C4-2B (cell line): ENCODE measurements at regions not wholly inside any gene's neighbourhood (a gene's known extent, or its start where the extent isn't known, plus 50 kb on each side); places are given as distances from the start of the nearest gene placed in this dataset.

Experiments used
- ZFX ChIP-seq: fragments of 450-650 bp; IDR thresholded peaks from 2 replicates; pipeline ENCODE4 v1.6.1; 2017
- TF ChIP-seq, protein P1 (sequence below): fragments of 450-650 bp; conservative IDR thresholded peaks from 2 replicates; pipeline ENCODE4 v1.5.1; 2017; ENCODE audit warnings: mild to moderate bottlenecking

DNA sequence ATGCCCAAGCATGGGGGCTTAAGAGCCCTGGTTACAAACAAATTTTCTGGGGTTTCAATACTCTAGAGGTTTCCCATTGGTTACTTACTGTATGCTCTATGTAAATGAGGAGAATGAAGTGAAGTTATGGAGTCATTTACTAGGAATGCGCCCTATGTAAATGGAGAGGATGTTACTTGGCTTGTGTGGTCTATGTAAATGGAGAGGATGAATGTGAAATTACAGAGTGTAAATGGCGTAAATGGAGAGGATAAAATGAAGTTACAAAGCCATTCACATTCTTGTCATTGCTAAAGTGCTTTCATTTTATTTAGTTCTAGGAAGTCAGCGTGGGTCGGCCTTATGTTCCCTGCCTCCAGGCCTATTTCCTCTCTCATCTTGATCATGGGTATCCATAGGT, 810.5 kb upstream of the ADGRL3 start:
- TF ChIP-seq, protein P1, sequence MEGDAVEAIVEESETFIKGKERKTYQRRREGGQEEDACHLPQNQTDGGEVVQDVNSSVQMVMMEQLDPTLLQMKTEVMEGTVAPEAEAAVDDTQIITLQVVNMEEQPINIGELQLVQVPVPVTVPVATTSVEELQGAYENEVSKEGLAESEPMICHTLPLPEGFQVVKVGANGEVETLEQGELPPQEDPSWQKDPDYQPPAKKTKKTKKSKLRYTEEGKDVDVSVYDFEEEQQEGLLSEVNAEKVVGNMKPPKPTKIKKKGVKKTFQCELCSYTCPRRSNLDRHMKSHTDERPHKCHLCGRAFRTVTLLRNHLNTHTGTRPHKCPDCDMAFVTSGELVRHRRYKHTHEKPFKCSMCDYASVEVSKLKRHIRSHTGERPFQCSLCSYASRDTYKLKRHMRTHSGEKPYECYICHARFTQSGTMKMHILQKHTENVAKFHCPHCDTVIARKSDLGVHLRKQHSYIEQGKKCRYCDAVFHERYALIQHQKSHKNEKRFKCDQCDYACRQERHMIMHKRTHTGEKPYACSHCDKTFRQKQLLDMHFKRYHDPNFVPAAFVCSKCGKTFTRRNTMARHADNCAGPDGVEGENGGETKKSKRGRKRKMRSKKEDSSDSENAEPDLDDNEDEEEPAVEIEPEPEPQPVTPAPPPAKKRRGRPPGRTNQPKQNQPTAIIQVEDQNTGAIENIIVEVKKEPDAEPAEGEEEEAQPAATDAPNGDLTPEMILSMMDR, result no peak
- TF ChIP-seq ZFX, result no peak
